ENCODE measurements at regions not wholly inside any gene's neighbourhood (a gene's known extent, or its start where the extent isn't known, plus 50 kb on each side); places are given as distances from the start of the nearest gene placed in this dataset.

GRCh38 chr2:104656571-104657163 is 197.2 kb upstream of the POU3F3 start:
- H3K27me3 ChIP-seq, result peaks cover 0 to 21% of the 10 kb centered on the region in 2 donors
- H3K4me3 ChIP-seq, result no peak overlapping the region
- H3K9me3 ChIP-seq, result no peaks in the 10 kb centered on the region
- 46 to 47% methylated on average over 20 of the region's 20 CpGs for WGBS, 2 donors
- peaks cover 0 to 6% (median 0%) of the 10 kb centered on the region in 4 donors for H3K4me1 ChIP-seq
- no peaks in the 10 kb centered on the region for H3K36me3 ChIP-seq
- DNase-seq (ENCODE audit: low spot score in 2 of 2), result no peak
- no peak for TF ChIP-seq CTCF (IDR thresholded peaks at IDR 0.05)
- no peak for TF ChIP-seq POLR2A (IDR thresholded peaks at IDR 0.05)
- no peak for TF ChIP-seq EP300 (IDR thresholded peaks at IDR 0.05)
- H3K27ac ChIP-seq, result no peak overlapping the region

GRCh38 chr2:104658144-104658835 is 195.6 kb upstream of the POU3F3 start:
- no peak overlapping the region for H3K27ac ChIP-seq
- no peak overlapping the region for H3K4me3 ChIP-seq
- no peaks in the 10 kb centered on the region for H3K36me3 ChIP-seq
- H3K27me3 ChIP-seq, result peaks cover 0 to 21% of the 10 kb centered on the region in 2 donors
- no peaks in the 10 kb centered on the region for H3K9me3 ChIP-seq
- H3K4me1 ChIP-seq, result peaks cover 0 to 6% (median 0%) of the 10 kb centered on the region in 4 donors
- peak in 1 of 2 donors; percentile 13 for DNase-seq (ENCODE audit: low spot score in 2 of 2)
- 48 to 61% methylated on average over 19 of the region's 19 CpGs for WGBS, 2 donors
- TF ChIP-seq EP300 (IDR thresholded peaks at IDR 0.05) (no peak), POLR2A (IDR thresholded peaks at IDR 0.05) (no peak), CTCF (IDR thresholded peaks at IDR 0.05) (no peak)

- no peaks in the 10 kb centered on the region for H3K9me3 ChIP-seq
- DNase-seq (ENCODE audit: low spot score in 2 of 2), result no peak
- peaks cover 0 to 6% (median 0%) of the 10 kb centered on the region in 4 donors for H3K4me1 ChIP-seq
- H3K27me3 ChIP-seq, result peaks cover 0 to 21% of the 10 kb centered on the region in 2 donors
- no peaks in the 10 kb centered on the region for H3K36me3 ChIP-seq
- WGBS, 2 donors, result 8 to 10% methylated on average over 46 to 48 of the region's 53 CpGs
- no peak overlapping the region for H3K4me3 ChIP-seq
- no peak overlapping the region for H3K27ac ChIP-seq
- no peak for TF ChIP-seq CTCF (IDR thresholded peaks at IDR 0.05)
- TF ChIP-seq POLR2A (IDR thresholded peaks at IDR 0.05), result no peak
- TF ChIP-seq EP300 (IDR thresholded peaks at IDR 0.05), result no peak
These were observed 194.9 kb upstream of the POU3F3 start for GRCh38 chr2:104658904-104659591.

- no peak overlapping the region for H3K4me3 ChIP-seq
- H3K27ac ChIP-seq, result no peak overlapping the region
- H3K9me3 ChIP-seq, result no peaks in the 10 kb centered on the region
- 78 to 83% methylated on average over 5 of the region's 5 CpGs for WGBS, 2 donors
- H3K27me3 ChIP-seq, result peaks cover 0 to 21% of the 10 kb centered on the region in 2 donors
- H3K4me1 ChIP-seq, result peaks cover 0 to 6% (median 0%) of the 10 kb centered on the region in 4 donors
- H3K36me3 ChIP-seq, result no peaks in the 10 kb centered on the region
- DNase-seq (ENCODE audit: low spot score in 2 of 2), result no peak
- TF ChIP-seq POLR2A (IDR thresholded peaks at IDR 0.05) (no peak), CTCF (IDR thresholded peaks at IDR 0.05) (no peak), EP300 (IDR thresholded peaks at IDR 0.05) (no peak)
These were observed 192.9 kb upstream of the POU3F3 start for GRCh38 chr2:104660991-104661390.

- TF ChIP-seq POLR2A (IDR thresholded peaks at IDR 0.05), result no peak
- no peak for TF ChIP-seq CTCF (IDR thresholded peaks at IDR 0.05)
- no peak for TF ChIP-seq EP300 (IDR thresholded peaks at IDR 0.05)
- WGBS, 2 donors, result 88 to 93% methylated on average over 3 of the region's 3 CpGs
- peaks cover 0 to 2% of the 10 kb centered on the region in 2 donors for H3K27me3 ChIP-seq
These were observed 189.2 kb upstream of the POU3F3 start for GRCh38 chr2:104664672-104665071.

More at GRCh38 chr2:104664672-104665071, 189.2 kb upstream of the POU3F3 start:
- no peak for DNase-seq (ENCODE audit: low spot score in 2 of 2)
- Histone ChIP-seq H3K27ac (no peak overlapping the region), H3K4me3 (no peak overlapping the region), H3K9me3 (no peaks in the 10 kb centered on the region), H3K4me1 (no peaks in the 10 kb centered on the region), H3K36me3 (no peaks in the 10 kb centered on the region)
